Midbrain (tissue), 1 donor: ENCODE measurements at regions not wholly inside any gene's neighbourhood (a gene's known extent, or its start where the extent isn't known, plus 50 kb on each side); places are given as distances from the start of the nearest gene placed in this dataset.

Experiments used
- DNase-seq: peaks from one replicate; lab custom pipeline; 2025; lab: John Stamatoyannopoulos, UW

GRCh38 chr2:6206882-6207281 lies 514.7 kb downstream of the SOX11 start:
- no peak for DNase-seq

DNA sequence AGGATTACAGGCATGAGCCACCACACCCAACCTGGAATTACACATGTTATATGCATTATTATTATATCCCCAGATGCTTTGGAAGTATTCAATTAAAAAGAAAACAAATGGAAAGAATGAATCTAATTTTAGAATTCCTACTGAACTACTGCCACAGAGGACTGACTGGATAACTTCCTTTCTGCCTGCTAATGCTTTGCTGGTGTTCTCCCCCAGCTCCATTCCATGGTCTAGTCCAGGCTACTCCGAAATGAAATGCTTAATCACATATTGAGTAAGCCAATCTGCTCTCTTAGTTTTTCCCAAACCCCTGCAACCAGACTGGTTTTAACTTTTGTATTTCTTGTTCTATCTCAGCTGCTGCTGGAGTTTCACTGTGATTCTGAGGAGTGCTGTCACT lies 519.1 kb downstream of the SOX11 start:
- no peak for DNase-seq

GRCh38 chr2:6212491-6212890 lies 520.3 kb downstream of the SOX11 start:
- DNase-seq, result no peak

DNA sequence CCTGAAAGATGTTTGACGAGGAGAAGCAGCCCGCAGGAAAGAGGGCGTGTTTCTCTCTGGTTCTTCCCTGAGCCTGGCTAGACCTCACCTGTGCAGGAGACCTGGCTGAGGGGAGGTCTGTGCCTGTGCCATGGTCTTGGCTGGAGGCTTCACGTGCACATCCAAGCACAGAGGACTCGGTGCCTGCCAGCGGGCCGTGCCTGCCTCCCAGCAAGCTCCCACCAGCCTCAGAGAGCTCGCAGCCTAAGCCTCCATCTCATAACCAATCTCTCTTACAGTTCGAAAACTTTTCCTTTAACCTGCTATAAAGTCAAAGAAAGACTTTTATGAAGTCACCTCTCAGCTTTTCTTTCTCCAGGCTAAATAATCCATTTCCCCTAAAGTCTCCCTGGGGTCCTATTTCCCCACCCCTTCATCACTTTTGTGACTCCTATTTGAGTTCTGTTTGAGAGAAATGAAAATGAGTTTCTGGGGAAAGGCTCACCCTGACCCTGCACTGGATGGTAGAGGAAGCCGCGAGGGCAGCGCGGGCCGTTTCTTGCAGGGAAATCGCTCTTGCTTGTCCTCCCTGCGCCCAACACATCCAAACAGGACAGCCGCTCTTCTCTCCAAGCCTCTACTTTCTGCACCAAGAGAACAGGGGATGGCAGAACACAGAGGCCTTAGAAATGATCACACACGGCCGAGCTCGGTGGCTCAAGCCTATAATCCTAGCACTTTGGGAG lies 521.0 kb downstream of the SOX11 start:
- DNase-seq, result no peak

- DNase-seq, result no peak
Observed at GRCh38 chr2:6214471-6214870, 522.3 kb downstream of the SOX11 start.

DNA sequence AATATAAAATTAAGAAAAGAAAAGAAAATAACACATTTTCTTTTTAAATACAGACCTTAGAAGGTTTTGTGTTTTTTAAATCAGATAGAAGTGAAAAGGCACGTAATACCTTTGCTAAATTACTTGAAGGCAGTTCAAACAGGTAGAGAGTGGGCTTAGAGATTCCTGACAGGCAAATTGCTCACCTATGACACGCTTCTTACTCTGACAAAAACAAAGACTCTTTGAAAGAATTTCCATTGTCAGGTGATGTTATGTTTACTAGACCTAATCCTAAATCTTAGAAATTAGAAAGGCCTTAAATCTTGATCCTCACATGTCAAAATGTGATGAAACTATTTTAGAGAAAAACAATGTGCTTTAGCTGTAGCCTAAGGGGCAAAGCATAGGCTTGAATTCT lies 522.9 kb downstream of the SOX11 start:
- no peak for DNase-seq

- DNase-seq, result no peak
Observed at GRCh38 chr2:6216234-6216633, 524.0 kb downstream of the SOX11 start.

- no peak for DNase-seq
Observed at GRCh38 chr2:6218926-6219325, 526.7 kb downstream of the SOX11 start.

DNA sequence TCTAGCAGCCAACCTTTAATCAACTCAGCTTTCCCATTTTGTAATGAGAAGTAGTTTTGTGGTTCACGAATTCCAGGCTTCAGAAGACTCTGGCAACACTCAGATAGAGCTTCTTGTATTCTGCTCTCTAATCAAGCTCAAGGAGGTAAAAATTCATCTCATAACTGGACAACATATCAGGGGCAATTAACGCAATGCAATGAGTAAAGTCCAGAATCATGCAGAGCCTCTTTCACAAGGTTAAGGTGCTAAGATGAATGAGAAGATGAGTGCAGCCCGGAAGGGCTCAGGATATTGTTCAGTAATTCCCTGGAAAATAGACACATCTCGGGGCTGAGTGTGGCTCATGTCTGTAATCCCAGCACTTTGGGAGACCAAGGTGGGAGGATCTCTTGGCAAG lies 527.7 kb downstream of the SOX11 start:
- no peak for DNase-seq

DNA sequence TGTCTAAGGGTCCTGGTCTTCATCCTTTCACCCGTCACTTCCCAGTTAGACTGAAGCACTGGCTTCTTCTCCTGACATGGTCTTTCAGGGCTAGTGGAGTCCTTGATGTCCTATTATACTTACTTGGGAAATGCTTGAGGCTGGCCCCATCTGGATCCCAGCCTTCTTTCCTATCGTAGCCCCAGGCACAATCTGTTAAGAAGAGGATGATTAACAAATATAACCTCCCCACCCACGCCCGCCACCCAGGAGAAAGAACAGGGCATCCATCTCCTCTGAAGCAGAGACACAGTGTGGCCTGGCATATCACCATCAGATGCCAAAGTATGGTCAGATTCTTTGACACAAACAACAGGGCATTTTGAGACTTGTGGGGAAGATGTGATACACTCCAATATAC lies 530.1 kb downstream of the SOX11 start:
- DNase-seq, result no peak

GRCh38 chr2:6224267-6224666 lies 532.1 kb downstream of the SOX11 start:
- DNase-seq, result no peak

DNA sequence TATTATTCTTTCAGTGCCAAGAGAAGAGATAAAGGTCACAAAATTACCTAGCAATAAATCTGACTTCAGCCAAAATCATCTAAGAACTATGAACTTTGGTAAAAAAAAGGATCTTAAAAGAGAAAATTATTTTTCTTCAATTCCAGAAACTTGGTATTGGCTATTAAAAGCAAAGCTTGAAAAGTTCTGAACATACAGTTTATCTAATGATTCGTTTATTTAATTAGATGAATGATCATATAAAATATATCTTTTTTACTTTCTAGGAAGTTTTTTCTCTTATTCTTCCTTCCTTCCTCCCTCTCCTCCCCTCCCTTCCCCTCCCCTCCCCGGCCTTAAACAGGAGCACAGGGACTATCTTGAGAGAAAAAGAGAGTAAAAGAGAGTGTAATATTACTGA lies 536.1 kb downstream of the SOX11 start:
- DNase-seq, result no peak

- no peak for DNase-seq
Observed at GRCh38 chr2:6231166-6231565, 539.0 kb downstream of the SOX11 start.

GRCh38 chr2:6233993-6234392 lies 541.8 kb downstream of the SOX11 start:
- no peak for DNase-seq

DNA sequence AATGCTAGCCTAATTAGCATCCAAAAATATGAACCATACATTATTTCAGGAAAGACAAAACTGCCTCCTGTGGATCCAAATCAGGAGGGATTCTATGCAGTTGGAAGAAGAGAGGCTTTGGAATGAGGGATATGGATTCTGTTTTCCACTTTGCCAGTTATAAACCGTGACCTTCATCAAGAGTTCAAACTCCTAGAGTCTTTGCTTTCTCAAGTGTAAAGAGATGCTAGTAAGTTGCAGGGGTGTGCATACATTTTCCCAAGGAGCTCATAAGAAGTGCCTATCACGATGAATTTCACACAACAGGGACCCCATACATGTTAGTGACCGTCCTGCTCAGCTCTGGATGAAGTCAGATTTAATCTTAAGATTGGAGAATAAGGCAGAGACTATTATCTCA lies 542.5 kb downstream of the SOX11 start:
- DNase-seq, result no peak

DNA sequence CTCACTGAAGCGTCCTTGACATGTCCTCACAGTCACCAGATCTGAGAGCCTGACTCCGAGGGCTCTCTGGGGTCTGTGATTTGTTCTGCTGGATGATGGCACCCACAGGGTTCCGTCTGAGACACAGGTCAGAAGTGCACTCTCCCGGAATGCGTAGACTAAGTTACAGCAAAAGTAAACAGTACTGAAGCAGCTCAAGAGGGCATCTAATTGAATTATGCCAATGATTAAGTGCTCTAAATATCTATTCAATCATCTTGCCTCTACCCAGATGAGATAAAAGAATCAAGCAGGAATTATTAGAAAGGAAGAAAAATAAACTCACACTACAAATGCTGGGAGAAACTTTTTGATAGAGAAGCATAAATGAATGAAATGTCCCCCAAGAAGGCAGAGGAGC lies 544.1 kb downstream of the SOX11 start:
- DNase-seq, result no peak

GRCh38 chr2:6237039-6237660 lies 545.0 kb downstream of the SOX11 start:
- DNase-seq, result no peak

GRCh38 chr2:6249557-6249956 lies 557.4 kb downstream of the SOX11 start:
- no peak for DNase-seq

GRCh38 chr2:6254441-6254840 lies 562.3 kb downstream of the SOX11 start:
- DNase-seq, result no peak

DNA sequence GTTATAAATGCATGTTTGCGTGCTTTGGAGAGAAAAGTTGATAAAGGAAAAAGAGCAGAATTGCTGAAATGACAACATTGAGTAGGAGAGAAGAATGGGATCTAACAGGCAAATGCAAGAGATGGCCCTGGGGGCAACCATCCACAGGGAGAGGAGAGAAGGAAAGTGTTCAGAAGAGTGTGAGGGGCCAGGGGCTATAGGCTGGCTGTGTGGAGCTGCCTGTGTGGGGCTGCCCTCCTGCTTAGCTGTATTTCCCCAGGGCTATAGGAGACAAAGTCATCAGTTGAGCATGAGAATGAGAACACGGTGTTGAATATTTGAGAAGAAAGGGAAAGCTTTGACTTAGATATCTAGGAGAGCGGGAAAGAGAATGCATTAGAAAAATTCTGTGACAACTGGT lies 572.0 kb downstream of the SOX11 start:
- DNase-seq, result no peak

DNA sequence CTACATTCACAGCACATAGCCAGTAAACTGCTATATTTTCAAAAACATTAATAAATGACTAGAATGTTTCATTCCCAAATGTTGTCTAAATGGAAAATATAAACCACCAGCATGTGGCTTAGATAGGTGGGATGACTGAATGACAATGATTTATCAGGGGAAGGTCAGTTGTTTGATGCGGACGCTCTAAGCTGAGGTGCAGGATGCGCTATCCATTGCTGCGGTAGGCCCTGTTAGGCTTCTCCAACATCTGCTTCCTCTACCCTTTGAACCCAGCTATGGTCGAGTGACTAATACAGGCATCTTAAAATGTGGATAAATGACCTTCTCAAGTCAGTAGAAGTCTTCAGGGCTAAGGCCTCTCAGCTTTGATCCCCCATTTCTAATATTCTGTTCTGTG lies 584.2 kb downstream of the CMPK2 start:
- DNase-seq, result no peak

- no peak for DNase-seq
Observed at GRCh38 chr2:6283259-6283658, 582.4 kb downstream of the CMPK2 start.

DNA sequence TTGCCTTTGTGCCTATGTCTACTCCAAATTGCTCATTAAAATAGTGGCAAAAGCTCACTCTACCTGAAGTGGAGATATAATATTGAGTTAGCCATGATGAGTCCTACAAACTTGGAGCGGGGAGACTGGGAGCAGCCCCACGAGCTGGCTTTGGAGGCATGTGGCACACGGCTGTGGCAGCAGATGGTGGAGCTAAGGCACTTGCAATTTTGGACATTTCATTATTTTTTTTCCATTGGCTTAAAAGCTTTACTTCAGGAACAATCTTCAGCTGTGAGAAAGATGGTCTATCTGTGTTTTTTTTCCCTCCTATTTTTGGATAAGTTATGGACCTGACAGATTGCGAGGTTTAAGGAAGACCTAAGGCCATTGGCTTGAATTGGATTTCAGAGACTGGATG lies 578.3 kb downstream of the CMPK2 start:
- DNase-seq, result no peak

GRCh38 chr2:6288791-6289190 lies 576.9 kb downstream of the CMPK2 start:
- no peak for DNase-seq
